Esophagus muscularis mucosa (tissue), 3 donors: ENCODE measurements at regions not wholly inside any gene's neighbourhood (a gene's known extent, or its start where the extent isn't known, plus 50 kb on each side); places are given as distances from the start of the nearest gene placed in this dataset.

Source experiments
- CTCF ChIP-seq, 3 experiments: fragments of 200-600 bp in 2 of 3; fragments of 450-650 bp in 1 of 3; sonication (generic) in 2 of 3; IDR thresholded peaks; one replicate each; pipeline ENCODE4 v1.5.1; 2017 to 2019; ENCODE audit warnings: antibody characterized with exemption in 3 of 3, mild to moderate bottlenecking in 2 of 3, moderate library complexity in 1 of 3
- POLR2A ChIP-seq: fragments of 450-650 bp; IDR thresholded peaks from one replicate; pipeline ENCODE4 v1.6.1; 2017; ENCODE audit warnings: antibody characterized with exemption, moderate library complexity, mild to moderate bottlenecking, low read depth

- TF ChIP-seq CTCF (IDR thresholded peaks at IDR 0.05) (no peak), POLR2A (no peak)
Measured at GRCh38 chr1:88133991-88134390, 550.1 kb upstream of the PKN2 start.
